Neural crest cell (in vitro differentiated cells): ENCODE measurements at regions not wholly inside any gene's neighbourhood (a gene's known extent, or its start where the extent isn't known, plus 50 kb on each side); places are given as distances from the start of the nearest gene placed in this dataset.

Source experiments
- DNase-seq: peaks from one replicate; pipeline ENCODE4 v3.0.0; 2021; ENCODE audit warnings: low read depth, mixed read lengths, low spot score
- H3K27ac Mint-ChIP-seq: one replicate; pipeline ENCODE4 v1.8.0; 2021; ENCODE audit warnings: mild to moderate bottlenecking, mixed read lengths; ENCODE audit not compliant: unreplicated experiment
- H3K27me3 Mint-ChIP-seq: 2 replicates; pipeline ENCODE4 v1.8.0; 2021; ENCODE audit warnings: low read depth, mild to moderate bottlenecking, mixed read lengths
- H3K36me3 Mint-ChIP-seq: 2 replicates; pipeline ENCODE4 v1.8.0; 2021; ENCODE audit warnings: low read depth, mild to moderate bottlenecking, mixed read lengths
- H3K4me1 Mint-ChIP-seq: 2 replicates; pipeline ENCODE4 v1.8.0; 2021; ENCODE audit warnings: mixed read lengths
- H3K4me3 Mint-ChIP-seq: one replicate; pipeline ENCODE4 v1.8.0; 2021; ENCODE audit warnings: mild to moderate bottlenecking, mixed read lengths
- H3K9me3 Mint-ChIP-seq: 2 replicates; pipeline ENCODE4 v1.8.0; 2021; ENCODE audit warnings: mixed read lengths
- CTCF ChIP-seq: fragments of 200-600 bp; sonication (generic); conservative IDR thresholded peaks from 2 replicates; pipeline ENCODE4 v1.5.0; 2021; ENCODE audit warnings: antibody characterized with exemption, mild to moderate bottlenecking

- Mint-ChIP-seq H3K4me3 (no peak overlapping the region), H3K27ac (no peak overlapping the region), H3K36me3 (no peaks in the 10 kb centered on the region), H3K9me3 (peaks cover 1% of the 10 kb centered on the region), H3K4me1 (no peaks in the 10 kb centered on the region), H3K27me3 (no peaks in the 10 kb centered on the region)
- DNase-seq, result no peak
- no peak for TF ChIP-seq CTCF
Measured at GRCh38 chr16:26649381-26650045, 417.2 kb upstream of the C16orf82 start.

GRCh38 chr16:26651464-26651863 lies 415.3 kb upstream of the C16orf82 start:
- Mint-ChIP-seq H3K4me3 (no peak overlapping the region), H3K27ac (no peak overlapping the region), H3K36me3 (no peaks in the 10 kb centered on the region), H3K27me3 (no peaks in the 10 kb centered on the region), H3K9me3 (peaks cover 3% of the 10 kb centered on the region), H3K4me1 (no peaks in the 10 kb centered on the region)
- DNase-seq, result no peak
- TF ChIP-seq CTCF, result no peak

GRCh38 chr16:26651884-26652283 lies 414.8 kb upstream of the C16orf82 start:
- TF ChIP-seq CTCF, result no peak
- Mint-ChIP-seq H3K27ac (no peak overlapping the region), H3K9me3 (peaks cover 3% of the 10 kb centered on the region), H3K27me3 (no peaks in the 10 kb centered on the region), H3K36me3 (no peaks in the 10 kb centered on the region), H3K4me1 (no peaks in the 10 kb centered on the region), H3K4me3 (no peak overlapping the region)
- DNase-seq, result no peak

- peaks cover 3% of the 10 kb centered on the region for H3K9me3 Mint-ChIP-seq
- no peak overlapping the region for H3K4me3 Mint-ChIP-seq
- no peak for DNase-seq
- peaks cover 3% of the 10 kb centered on the region for H3K27me3 Mint-ChIP-seq
- no peaks in the 10 kb centered on the region for H3K4me1 Mint-ChIP-seq
- no peak overlapping the region for H3K27ac Mint-ChIP-seq
- no peaks in the 10 kb centered on the region for H3K36me3 Mint-ChIP-seq
- no peak for TF ChIP-seq CTCF
Measured at GRCh38 chr16:26658486-26658885, 408.2 kb upstream of the C16orf82 start.

- Mint-ChIP-seq H3K27me3 (peaks cover 3% of the 10 kb centered on the region), H3K4me3 (no peak overlapping the region), H3K36me3 (no peaks in the 10 kb centered on the region), H3K4me1 (no peaks in the 10 kb centered on the region), H3K9me3 (peaks cover 3% of the 10 kb centered on the region), H3K27ac (no peak overlapping the region)
- TF ChIP-seq CTCF, result no peak
- no peak for DNase-seq
Measured at GRCh38 chr16:26658915-26659314, 407.8 kb upstream of the C16orf82 start.

- no peak for DNase-seq
- Mint-ChIP-seq H3K27ac (no peak overlapping the region), H3K27me3 (peaks cover 3% of the 10 kb centered on the region), H3K4me3 (no peak overlapping the region), H3K9me3 (no peaks in the 10 kb centered on the region), H3K4me1 (peaks cover 20% of the 10 kb centered on the region), H3K36me3 (no peaks in the 10 kb centered on the region)
- TF ChIP-seq CTCF, result no peak
Measured at GRCh38 chr16:26664086-26664485, 402.6 kb upstream of the C16orf82 start.
